Stimulated activated CD4-positive, alpha-beta T cell treated with anti-CD3 and anti-CD28 coated beads, Interleukin-4, amount 100 ng/mL, for 48 hours (primary cell): ENCODE measurements at regions not wholly inside any gene's neighbourhood (a gene's known extent, or its start where the extent isn't known, plus 50 kb on each side); places are given as distances from the start of the nearest gene placed in this dataset.
"Not testable (repeated sequence)": the region's sequence is repeated elsewhere in the genome, so short reads cannot be mapped to it uniquely, and the experiment has no call there.

ENCODE experiments used
- DNase-seq, 2 donors: peaks; one replicate each; pipeline ENCODE4 v3.0.0-alpha.2; 2020; ENCODE audit warnings: low read depth in 2 of 2

GRCh38 chrX:2640436-2641150 is 50.5 kb upstream of the CD99 start:
- no peak for DNase-seq

- no peak for DNase-seq
Observed at GRCh38 chrX:2638279-2638678, 52.8 kb upstream of the CD99 start.

- DNase-seq: no peak
Observed at GRCh38 chrX:2635342-2635741, 55.8 kb upstream of the CD99 start.

- no peak for DNase-seq
Observed at GRCh38 chrX:2632533-2633504, 58.3 kb upstream of the CD99 start.

GRCh38 chrX:2631743-2632532 is 59.2 kb upstream of the CD99 start:
- no peak for DNase-seq

GRCh38 chrX:2630935-2631742 is 60.0 kb upstream of the CD99 start:
- DNase-seq: not testable (repeated sequence)

GRCh38 chrX:2630008-2630934 is 60.8 kb upstream of the CD99 start:
- DNase-seq: not testable (repeated sequence)

GRCh38 chrX:2629316-2630007 is 61.6 kb upstream of the CD99 start:
- DNase-seq: no peak

- DNase-seq: no peak
Observed at GRCh38 chrX:2628751-2629315, 62.3 kb upstream of the CD99 start.

GRCh38 chrX:2627272-2627867 is 63.7 kb upstream of the CD99 start:
- no peak for DNase-seq

- DNase-seq: no peak
Observed at GRCh38 chrX:2626750-2627149, 64.3 kb upstream of the CD99 start.

- no peak for DNase-seq
Observed at GRCh38 chrX:2620576-2620975, 70.5 kb upstream of the CD99 start.

- DNase-seq: no peak
Observed at GRCh38 chrX:2618516-2618915, 72.6 kb upstream of the CD99 start.

GRCh38 chrX:2614911-2615310 is 76.2 kb upstream of the CD99 start:
- no peak for DNase-seq

GRCh38 chrX:2610246-2611170 is 80.6 kb upstream of the CD99 start:
- DNase-seq: no peak

- DNase-seq: no peak
Observed at GRCh38 chrX:2609431-2610238, 81.5 kb upstream of the CD99 start.
